NCI-H446 (cell line): ENCODE measurements at regions not wholly inside any gene's neighbourhood (a gene's known extent, or its start where the extent isn't known, plus 50 kb on each side); places are given as distances from the start of the nearest gene placed in this dataset.

Experiments used
- DNase-seq, 2 experiments: peaks; one replicate each; lab custom pipeline; 2025; lab: John Stamatoyannopoulos, UW

DNA sequence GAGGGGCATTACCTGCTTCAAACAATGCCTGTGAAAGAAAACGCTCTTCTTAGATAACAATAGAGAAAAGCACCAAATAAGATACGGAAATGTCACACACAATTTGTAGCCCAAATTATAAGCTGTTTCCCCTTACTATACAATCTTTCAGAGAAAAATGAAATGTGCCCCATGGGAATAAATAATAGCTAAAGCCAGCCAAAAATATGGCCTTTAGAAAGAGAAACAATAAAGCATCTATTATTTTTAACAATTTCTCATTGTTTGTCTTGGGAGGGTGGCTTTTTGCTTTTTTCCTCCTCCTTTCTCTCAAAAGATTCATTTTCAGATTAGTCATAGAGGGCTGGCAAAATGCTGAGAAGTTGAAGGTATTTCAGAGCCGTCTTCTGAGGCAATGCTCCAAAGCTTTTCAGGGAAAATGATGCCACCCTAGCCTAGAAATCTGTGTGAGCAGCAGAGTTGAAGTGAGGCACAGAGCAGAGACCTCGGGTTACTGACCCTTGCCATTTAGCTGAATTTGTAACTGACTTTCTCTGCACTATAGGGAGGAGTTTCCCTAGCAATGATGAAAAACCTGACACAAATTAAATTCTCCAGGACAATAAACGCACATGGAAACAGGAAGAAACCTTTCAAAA lies 86.3 kb upstream of the PRICKLE2 start:
- DNase-seq = no peak

DNA sequence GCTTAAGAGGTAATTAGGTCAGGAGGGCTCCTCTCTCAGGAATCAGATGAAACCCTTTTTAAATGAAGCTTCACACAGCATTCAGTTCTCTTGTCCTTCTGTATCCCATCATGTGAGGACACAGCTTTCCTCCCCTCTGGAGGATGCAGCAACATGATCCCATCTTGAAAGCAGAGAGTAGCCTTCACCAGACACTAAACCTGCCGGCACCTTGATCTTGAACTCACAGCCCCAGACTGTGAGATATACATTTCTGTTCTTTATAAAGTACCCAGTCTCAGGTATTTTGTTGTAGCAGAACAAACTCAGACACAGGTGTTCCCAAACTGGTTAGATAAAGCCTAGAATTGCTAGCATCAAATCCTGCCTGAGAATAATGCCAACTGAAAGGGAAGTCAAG lies 83.7 kb upstream of the PRICKLE2 start:
- no peak for DNase-seq

DNA sequence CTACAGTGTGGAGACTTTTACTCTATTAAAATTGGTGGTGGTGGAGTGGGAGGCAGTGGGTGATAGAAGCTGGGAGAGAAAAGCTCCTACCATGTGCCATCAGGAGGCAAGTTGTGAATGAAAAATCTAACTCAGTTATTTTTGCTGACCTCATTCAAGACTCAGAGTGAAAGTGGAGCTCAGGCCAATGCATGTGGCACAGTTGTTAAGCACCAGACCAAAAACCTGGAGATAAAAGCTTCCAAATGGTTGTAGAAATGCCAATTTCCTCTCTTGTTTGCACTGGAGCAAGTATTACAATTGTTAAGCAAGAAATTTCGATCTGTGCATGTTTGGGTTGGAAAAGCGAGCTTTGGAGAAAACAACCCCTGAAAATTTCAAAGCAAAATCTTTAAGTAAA lies 81.5 kb upstream of the PRICKLE2 start:
- no peak for DNase-seq

DNA sequence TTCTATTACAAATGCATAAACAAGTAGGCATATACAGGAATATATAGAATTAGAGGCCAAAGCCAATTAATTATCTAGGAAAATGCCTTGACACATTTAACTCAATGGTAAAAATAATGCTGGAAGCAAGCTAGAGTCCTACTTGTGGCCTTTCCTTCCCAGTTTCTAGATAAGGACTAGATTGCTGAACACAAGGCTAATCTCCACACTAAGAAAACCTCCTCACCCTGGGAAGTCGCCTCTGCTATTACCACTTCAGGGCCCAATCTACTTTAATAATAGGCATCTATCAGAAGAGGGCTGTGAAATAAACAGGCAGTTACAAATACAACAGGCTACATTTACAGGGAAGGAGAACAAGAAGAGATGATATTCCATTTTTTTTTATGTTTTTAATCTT lies 80.5 kb upstream of the PRICKLE2 start:
- no peak for DNase-seq

DNA sequence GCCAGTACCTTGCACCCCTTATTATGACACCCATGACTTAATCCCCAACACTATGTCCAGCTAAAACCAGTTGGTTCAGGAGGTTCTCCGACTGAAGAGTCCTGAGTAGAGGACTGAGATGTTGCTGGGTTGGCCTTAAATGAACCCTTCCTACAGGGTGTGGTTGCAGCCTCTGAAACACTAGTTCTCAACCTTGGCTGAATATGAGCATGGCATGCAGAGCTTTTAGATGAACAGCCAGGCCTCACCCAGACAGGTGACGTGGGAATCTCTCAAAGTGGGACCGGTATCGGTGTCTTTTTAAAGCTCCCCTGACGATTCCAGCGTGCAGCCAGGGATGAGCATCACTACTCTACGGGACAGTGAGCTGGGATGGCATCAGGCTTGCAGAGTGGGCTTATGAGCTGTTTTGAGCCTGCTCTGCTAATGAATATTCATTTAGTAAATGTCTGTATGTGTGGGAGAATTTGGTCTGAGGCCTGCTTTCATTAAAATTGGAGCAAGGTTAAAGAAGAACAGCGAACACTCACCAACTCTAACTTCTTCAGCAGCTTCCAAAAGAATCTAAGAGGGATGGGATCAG lies 79.7 kb upstream of the PRICKLE2 start:
- no peak for DNase-seq

DNA sequence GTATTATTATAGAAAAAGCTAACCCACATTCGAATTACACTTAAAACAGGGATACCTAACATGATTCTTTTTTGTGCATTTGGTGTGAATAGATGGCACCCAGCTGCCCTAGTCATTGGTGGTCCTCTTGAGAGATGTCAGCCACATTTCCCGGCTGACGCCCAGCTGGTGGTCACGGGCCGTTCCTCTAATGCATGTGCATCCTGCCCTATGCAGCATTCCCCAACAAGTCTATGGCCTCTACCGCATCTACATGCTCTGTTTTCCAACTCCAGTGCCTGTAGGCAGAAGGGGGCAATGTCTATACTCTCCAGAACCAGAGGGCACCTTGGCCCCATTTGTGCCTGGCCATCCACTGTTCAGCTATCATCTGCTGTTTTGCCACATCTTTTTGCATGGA lies 78.6 kb upstream of the PRICKLE2 start:
- no peak for DNase-seq

- DNase-seq = no peak
Measured at GRCh38 chr3:64303401-64303800, 78.1 kb upstream of the PRICKLE2 start.

GRCh38 chr3:64301476-64301875 lies 76.2 kb upstream of the PRICKLE2 start:
- DNase-seq = no peak

- no peak for DNase-seq
Measured at GRCh38 chr3:64300790-64301423, 75.6 kb upstream of the PRICKLE2 start.

GRCh38 chr3:64299206-64299605 lies 73.9 kb upstream of the PRICKLE2 start:
- no peak for DNase-seq

- DNase-seq = no peak
Measured at GRCh38 chr3:64297563-64297962, 72.3 kb upstream of the PRICKLE2 start.

- peak; percentile 29 to 55 for DNase-seq
Measured at GRCh38 chr3:64295594-64295993, 70.3 kb upstream of the PRICKLE2 start.

- DNase-seq = no peak
Measured at GRCh38 chr3:64294771-64295170, 69.5 kb upstream of the PRICKLE2 start.

DNA sequence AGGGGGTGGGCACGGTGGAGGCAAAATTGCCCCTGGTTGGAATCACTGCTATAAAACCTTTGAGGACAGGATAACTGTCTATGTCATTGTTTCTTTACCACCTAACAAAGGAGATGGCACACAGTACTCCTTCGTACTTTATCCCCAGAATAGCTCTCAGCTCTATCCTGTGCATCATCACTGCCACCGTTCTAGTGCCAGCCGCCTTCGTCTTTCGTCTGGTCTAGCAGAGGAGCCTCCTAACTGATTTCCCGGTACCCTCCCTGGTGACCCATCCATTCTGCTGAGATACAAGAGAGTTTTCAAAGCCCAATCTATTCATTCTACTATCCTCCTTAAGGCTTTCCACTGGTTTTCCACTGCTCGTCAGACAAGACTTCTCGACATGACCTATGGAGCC lies 67.9 kb upstream of the PRICKLE2 start:
- no peak for DNase-seq

GRCh38 chr3:64291956-64292355 lies 66.7 kb upstream of the PRICKLE2 start:
- DNase-seq = no peak

DNA sequence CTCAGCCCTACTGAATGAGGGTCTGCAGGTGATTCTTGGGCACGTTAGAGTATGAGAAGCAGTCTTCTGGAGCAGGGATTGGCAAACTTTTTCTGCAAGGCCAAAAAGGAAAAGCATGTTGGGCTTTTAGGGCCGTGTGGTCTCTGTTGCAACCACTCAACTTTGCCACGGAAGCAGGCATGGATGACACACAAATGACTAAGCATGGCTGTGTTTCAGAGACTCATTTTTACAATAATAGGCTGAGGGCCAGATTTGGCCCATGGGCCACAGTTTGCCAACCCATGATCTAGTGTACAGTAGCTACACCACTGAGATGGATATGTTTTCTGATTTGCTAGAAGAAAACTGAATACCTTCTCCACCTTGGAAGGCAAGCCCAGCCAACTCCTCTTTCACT lies 66.1 kb upstream of the PRICKLE2 start:
- peak in 1 of 2 experiments; percentile 25 for DNase-seq

DNA sequence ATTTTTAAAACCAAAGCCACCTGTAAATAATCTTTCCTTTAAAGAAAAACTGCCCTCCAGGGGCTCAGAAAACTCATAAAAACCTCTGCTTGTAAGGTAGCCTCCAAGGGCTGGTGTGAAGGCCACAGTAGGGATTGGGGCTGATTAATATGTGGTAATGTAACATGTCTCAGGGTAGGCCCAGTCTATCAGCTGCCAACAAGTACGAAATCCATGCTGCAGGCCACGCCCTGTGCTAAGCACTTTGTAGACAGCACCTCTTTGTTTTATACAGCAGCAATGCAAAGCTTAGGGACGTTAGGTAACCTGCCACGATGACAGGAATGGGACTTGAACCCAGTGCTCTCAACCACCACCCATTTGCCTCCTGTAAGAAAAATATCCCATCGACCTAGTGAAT lies 65.6 kb upstream of the PRICKLE2 start:
- no peak for DNase-seq

GRCh38 chr3:64290161-64290560 lies 64.9 kb upstream of the PRICKLE2 start:
- DNase-seq = no peak

- no peak for DNase-seq
Measured at GRCh38 chr3:64289622-64290021, 64.4 kb upstream of the PRICKLE2 start.

DNA sequence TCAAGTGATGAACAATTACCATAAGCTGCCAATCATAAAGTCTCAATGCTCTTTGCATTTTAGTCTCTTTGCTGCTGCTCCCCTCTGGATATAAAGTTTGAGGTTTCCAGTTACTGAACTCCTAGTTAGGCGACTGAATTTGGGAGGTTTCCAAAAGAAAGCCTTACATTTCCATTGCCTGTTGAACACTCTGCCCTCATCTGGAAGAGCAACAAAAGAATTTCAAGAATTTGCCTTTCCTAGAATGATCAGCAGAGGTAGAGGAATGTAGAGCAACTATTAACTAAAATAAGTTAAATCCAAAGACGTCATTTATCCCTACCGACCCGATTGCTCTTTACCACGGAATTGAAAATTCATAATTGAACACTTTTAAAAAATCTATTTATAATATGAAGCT lies 53.4 kb upstream of the PRICKLE2 start:
- DNase-seq = no peak

- no peak for DNase-seq
Measured at GRCh38 chr3:64276131-64276530, 50.9 kb upstream of the PRICKLE2 start.
